RWPE1 (cell line): ENCODE measurements at regions not wholly inside any gene's neighbourhood (a gene's known extent, or its start where the extent isn't known, plus 50 kb on each side); places are given as distances from the start of the nearest gene placed in this dataset.

Source experiments
- CTCF ChIA-PET: fragments of 350-600 bp; sonication (Branson Sonifier 250); formaldehyde crosslinking; extraction: SDS; loops from one replicate; lab custom pipeline; 2021; lab: Yijun Ruan, JAX
- POLR2A ChIA-PET: fragments of 400-600 bp; formaldehyde crosslinking; extraction: SDS; loops from one replicate; lab custom pipeline; 2020; ENCODE audit warnings: antibody characterized with exemption; ENCODE audit not compliant: low non-redundant PET; lab: Yijun Ruan, JAX
- DNase-seq: peaks from one replicate; pipeline ENCODE4 v3.0.0; 2012; ENCODE audit warnings: low spot score
- H3K27ac ChIP-seq: fragments of 450-650 bp; 2 replicates; pipeline ENCODE4 v1.5.1; 2017
- CTCF ChIP-seq: fragments of 450-650 bp; conservative IDR thresholded peaks from 2 replicates; pipeline ENCODE4 v1.5.1; 2017; ENCODE audit warnings: low read depth, mild to moderate bottlenecking

DNA sequence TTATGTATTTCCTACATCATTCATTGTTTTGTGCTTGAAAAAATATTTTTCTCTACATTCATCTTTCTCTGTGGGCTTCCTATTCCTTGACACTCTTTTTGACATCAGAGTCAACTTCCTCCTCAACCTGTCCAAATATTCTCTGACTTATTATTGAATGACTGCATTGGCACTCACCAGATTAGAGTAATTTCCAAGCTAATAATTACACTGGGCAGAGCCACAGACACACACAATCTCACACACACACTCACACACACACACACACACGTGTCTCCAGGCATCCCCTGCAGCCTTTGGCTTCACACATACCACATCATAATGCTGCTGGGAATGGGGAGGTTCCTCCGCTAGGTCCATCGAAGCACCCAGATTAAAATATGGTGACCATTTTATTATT lies 184.5 kb downstream of the SYK start:
- CTCF ChIA-PET: interaction anchor here (1.2 kb wide), 1 partner anchor 16 kb away, joined by 3 read pairs; no protein-coding TSS in a partner anchor
- POLR2A ChIA-PET: no interaction called here
- no peak for TF ChIP-seq CTCF
- peak overlapping the region; percentile 65 for H3K27ac ChIP-seq
- DNase-seq: no peak

- H3K27ac ChIP-seq: no peak overlapping the region
- DNase-seq: no peak
- CTCF ChIA-PET: no interaction called here
- POLR2A ChIA-PET: no interaction called here
- no peak for TF ChIP-seq CTCF
Measured at GRCh38 chr9:90987566-90987965, 185.9 kb downstream of the SYK start.

- POLR2A ChIA-PET: no interaction called here
- DNase-seq: no peak
- CTCF ChIA-PET: no interaction called here
- no peak for TF ChIP-seq CTCF
- no peak overlapping the region for H3K27ac ChIP-seq
Measured at GRCh38 chr9:90988318-90988717, 186.7 kb downstream of the SYK start.

DNA sequence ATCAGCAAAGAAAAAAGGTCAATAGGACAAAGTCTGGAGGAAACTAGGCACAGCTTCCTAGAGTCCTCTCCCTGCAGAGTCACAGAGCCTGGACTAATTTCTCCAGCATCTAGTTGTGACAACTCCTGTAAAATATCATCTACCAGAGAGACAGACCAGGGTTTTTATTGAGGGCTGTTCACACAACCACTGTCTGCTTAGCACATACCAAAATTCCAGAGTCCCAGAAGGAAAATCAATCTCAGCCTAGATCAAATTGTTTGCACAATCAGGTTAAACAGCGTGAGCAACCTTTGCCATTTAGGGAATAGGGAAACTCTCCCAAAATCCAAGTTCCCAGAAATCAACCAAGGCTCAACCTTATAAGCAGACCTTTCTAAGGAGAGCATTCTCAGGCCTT lies 190.3 kb downstream of the SYK start:
- no peak overlapping the region for H3K27ac ChIP-seq
- ChIA-PET CTCF (no interaction called here), POLR2A (no interaction called here)
- DNase-seq: no peak
- TF ChIP-seq CTCF: no peak

DNA sequence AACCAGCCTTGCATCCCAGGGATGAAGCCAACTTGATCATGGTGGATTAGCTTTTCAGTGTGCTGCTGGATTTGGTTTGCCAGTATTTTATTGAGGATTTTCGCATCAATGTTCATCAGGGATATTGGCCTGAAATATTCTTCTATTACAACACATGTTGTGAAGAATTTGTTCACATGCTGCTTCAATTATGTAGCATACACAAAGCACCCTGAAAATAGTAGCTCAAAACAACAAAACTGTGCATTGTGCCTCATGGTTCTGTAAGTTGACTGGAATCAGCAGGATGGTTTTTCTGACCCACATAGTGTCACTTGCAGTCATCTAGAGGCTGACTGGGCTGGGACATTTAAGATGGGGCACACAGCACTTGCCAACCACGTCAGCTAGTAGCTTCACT lies 193.9 kb downstream of the SYK start:
- no peak for DNase-seq
- ChIA-PET POLR2A (no interaction called here), CTCF (no interaction called here)
- H3K27ac ChIP-seq: peak overlapping the region; percentile 76
- TF ChIP-seq CTCF: no peak

- TF ChIP-seq CTCF: no peak
- peak overlapping the region; percentile 76 for H3K27ac ChIP-seq
- DNase-seq: no peak
- ChIA-PET POLR2A (no interaction called here), CTCF (interaction anchor here (0.7 kb wide), 2 partner anchors 14 to 163 kb away, joined by 3 read pairs; no protein-coding TSS in a partner anchor)
Measured at GRCh38 chr9:90996154-90997065, 194.8 kb downstream of the SYK start.
